AG09309 (cell line): ENCODE measurements at regions not wholly inside any gene's neighbourhood (a gene's known extent, or its start where the extent isn't known, plus 50 kb on each side); places are given as distances from the start of the nearest gene placed in this dataset.

Experiments used
- DNase-seq: peaks from one replicate; pipeline ENCODE4 v3.0.0-alpha.2; 2010; ENCODE audit warnings: low read depth
- H3K4me3 ChIP-seq: 2 replicates; pipeline ENCODE4 v1.5.1; 2011; ENCODE audit warnings: mild to moderate bottlenecking, low read depth, low read length, moderate library complexity; ENCODE audit not compliant: control insufficient read depth
- TF ChIP-seq, protein P1 (sequence below): IDR thresholded peaks from 2 replicates; pipeline ENCODE4 v1.5.1; 2011; ENCODE audit warnings: mild to moderate bottlenecking, low read depth, low read length, inconsistent platforms; ENCODE audit not compliant: insufficient read depth, control insufficient read depth; ENCODE audit errors: missing control alignments

DNA sequence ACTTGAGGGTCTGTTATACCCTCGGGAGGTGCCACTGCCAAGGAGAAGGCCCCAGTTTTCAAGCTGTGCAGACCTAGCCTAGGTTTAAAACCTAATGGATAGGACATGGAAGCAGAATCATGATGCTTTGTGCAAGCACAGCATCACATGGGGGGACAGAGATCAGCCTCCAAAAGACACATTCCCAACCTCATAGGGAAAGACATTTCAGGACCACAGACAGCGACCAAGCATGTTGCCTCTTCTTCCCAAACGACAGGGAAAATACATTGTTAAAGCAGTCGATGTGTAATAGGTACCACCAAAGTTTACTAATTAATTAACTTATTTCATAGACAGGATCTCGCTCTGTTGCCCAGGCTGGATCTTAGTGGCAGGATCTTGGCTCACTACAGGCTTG is 573.9 kb downstream of the TCERG1L start:
- no peak for DNase-seq
- TF ChIP-seq, protein P1, sequence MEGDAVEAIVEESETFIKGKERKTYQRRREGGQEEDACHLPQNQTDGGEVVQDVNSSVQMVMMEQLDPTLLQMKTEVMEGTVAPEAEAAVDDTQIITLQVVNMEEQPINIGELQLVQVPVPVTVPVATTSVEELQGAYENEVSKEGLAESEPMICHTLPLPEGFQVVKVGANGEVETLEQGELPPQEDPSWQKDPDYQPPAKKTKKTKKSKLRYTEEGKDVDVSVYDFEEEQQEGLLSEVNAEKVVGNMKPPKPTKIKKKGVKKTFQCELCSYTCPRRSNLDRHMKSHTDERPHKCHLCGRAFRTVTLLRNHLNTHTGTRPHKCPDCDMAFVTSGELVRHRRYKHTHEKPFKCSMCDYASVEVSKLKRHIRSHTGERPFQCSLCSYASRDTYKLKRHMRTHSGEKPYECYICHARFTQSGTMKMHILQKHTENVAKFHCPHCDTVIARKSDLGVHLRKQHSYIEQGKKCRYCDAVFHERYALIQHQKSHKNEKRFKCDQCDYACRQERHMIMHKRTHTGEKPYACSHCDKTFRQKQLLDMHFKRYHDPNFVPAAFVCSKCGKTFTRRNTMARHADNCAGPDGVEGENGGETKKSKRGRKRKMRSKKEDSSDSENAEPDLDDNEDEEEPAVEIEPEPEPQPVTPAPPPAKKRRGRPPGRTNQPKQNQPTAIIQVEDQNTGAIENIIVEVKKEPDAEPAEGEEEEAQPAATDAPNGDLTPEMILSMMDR = no peak
- no peak overlapping the region for H3K4me3 ChIP-seq

DNA sequence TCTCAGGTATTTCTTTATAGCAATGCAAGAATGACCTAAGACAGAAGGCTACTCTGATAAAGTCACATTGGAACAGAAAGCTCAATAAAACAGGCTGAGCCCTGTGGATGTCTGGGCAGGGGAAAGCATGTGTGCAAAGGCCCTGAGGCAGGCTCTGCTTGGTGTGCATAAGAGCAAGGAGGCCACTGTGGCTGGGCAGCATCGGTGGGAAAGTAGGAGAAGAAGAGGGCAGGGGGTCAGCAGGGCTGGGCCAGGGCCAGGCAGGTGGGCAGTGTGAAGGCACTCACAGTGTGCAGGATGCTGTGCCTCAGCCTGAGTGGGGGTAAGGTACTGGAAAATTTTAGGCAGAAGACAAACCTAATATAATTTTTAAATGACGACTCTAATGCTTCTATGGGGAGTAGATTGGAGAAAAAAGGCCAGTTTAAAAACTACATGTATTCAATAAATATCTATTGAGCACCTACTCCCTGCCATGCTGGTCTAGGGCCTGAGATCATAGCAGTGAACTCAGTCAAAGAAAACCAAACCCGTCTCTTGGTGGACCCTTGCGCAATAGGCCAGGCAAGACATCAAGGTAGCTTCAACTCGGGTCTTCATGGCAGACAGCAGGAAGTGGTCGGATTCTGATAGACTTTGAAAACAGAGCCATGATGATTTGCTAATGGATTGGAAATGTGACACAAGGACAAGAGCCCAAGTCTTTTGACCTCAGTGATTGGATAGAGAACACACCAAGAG is 572.3 kb downstream of the TCERG1L start:
- TF ChIP-seq, protein P1 = no peak
- DNase-seq = no peak
- H3K4me3 ChIP-seq = no peak overlapping the region

DNA sequence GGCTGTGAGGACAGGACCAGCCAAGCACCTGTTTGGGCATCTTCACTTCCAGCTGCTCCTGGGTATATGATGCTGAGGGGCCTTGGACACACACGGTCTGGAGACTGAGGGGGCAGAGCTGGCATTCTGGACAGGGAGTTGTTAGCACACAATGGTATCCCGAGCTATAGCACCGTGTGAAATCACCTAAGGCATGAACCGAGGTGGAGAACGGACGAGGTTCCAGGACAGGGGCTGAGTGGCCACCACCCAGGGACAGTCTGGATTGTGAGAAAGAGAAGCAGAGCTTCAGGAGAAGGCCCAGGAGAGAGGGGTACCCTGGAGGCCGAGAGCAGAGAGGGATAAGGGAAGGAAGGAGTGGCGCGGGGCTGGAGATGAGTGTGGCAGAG is 571.8 kb downstream of the TCERG1L start:
- TF ChIP-seq, protein P1 = no peak
- DNase-seq = no peak
- no peak overlapping the region for H3K4me3 ChIP-seq

GRCh38 chr10:130740166-130740565 is 571.4 kb downstream of the TCERG1L start:
- no peak for DNase-seq
- TF ChIP-seq, protein P1 = no peak
- no peak overlapping the region for H3K4me3 ChIP-seq

DNA sequence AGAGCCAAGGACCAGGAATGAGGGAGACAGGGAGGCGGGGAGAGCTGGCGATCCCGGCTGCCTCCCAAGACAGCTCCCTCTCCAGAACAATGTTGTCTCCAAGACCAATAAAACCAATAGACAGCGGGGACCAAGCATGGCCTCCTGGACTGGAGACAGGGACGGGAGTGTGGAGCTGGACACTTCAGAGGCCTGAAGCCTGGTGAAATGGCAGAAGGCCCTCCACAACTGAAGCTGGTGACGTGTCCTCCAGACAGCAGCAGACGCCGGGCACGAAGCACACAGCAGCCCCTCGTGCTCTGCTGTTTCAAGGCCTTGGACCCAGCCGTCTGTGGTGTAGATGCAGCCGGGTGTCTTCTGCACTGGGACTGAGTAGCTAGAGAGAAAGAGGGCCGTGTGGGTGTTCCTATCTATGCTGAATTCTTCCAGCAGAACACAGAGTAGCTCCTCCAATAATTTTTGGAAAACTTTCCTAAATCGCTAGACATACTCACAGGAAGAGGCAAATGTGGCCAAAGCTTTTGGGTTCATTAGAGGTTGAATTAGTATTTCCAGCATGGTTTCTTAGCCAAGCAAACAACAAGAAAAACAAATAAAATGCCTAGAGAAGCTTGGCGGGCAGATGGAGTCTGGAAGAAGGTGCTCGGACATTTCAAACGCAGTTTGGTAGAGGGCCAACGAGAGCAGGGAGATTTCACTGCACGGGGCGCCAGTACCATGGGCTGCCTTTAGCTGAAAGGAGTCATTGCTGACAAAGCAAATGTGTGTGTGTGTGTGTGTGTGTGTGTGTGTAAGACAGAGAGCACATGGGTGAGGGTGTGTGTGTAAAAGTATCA is 570.4 kb downstream of the TCERG1L start:
- no peak for DNase-seq
- no peak overlapping the region for H3K4me3 ChIP-seq
- TF ChIP-seq, protein P1 = no peak

DNA sequence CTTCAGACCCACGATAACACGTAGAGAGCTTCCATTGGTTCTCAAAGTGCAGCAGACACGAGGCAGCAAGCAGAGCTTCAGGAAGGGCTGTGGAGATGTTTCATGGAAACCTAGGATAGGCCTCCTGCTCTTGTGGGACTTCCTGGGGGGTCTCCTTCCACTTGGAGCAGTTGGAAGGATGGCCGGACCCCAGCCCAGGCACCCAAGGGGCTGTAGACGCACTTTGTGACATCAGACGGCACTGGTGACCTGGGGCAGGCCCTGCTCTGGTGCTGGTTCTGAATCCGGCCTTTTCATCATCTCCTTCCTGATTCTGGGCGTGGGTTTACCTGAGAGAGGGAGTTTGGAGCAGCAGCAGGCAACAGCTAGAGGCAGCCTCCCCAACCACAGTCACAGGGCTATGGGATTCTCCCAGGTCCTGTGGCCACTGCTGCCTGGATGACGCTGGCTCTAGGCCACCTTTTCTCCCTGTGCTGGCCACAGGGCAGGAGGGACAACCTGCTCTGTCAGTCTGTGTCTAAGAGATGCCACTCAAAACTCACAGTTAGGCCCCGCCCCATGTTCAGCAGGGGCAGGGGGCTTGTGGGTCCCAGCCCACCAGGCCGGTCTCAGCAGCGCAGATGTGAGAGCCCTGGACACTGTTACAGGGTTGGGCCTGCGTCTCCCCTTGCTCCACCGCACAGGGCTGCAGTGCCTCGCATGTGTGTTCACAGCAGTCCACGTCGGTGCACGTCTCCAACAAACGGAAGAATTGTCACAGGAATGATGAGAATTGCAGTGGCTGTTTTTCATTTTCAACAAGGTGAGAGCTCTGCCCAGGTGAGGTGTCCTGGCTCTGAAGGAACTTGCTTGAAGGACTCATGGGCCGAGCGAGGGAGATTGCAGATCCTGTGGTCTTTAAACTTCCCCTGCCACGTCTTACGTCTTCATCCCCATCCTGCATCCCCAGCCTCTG is 569.3 kb downstream of the TCERG1L start:
- TF ChIP-seq, protein P1 = no peak
- H3K4me3 ChIP-seq = no peak overlapping the region
- DNase-seq = no peak
